H1 (cell line): ENCODE measurements at regions not wholly inside any gene's neighbourhood (a gene's known extent, or its start where the extent isn't known, plus 50 kb on each side); places are given as distances from the start of the nearest gene placed in this dataset.

ENCODE experiments used
- CBX8 ChIP-seq: fragments of 300-800, 300-1000 bp; sonication (generic); IDR thresholded peaks from 2 replicates; pipeline ENCODE4 v1.7.1; 2016; ENCODE audit warnings: low read depth, low read length, borderline replicate concordance
- GABPA ChIP-seq: IDR thresholded peaks from 2 replicates; pipeline ENCODE4 v1.6.1; 2011; ENCODE audit warnings: mild to moderate bottlenecking, low read length, moderate library complexity, borderline replicate concordance; ENCODE audit not compliant: insufficient read depth
- JUN ChIP-seq: IDR thresholded peaks from 2 replicates; pipeline ENCODE4 v1.6.1; 2011; ENCODE audit warnings: low read depth, mild to moderate bottlenecking, improper control_type of control experiment, low read length
- KDM4A ChIP-seq: IDR thresholded peaks from one replicate; pipeline ENCODE4 v1.7.1; 2012; ENCODE audit warnings: low read depth, mild to moderate bottlenecking, moderate library complexity, low read length, inconsistent platforms; ENCODE audit not compliant: severe bottlenecking

DNA sequence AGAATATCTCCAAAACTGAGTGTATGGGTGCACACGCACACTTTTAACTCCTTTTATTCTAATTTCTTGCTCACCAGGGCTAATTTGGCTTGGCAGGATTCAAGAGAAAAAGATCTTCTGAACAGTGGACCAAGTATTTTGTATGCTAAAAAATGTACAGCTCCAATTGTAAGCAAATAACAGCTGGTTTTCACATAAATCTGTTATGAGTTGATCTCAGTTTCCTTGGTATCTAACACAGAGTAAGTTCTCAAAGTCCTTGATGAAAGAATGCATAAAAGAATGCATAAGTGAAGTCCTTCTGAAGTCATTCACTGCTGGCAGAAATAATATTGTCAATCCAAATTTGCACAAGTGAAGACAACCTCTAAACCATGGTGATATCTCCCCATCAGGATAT, 213.0 kb downstream of the OMA1 start (continued):
- TF ChIP-seq GABPA = no peak
- no peak for TF ChIP-seq CBX8
- no peak for TF ChIP-seq KDM4A
- no peak for TF ChIP-seq JUN
- TF ChIP-seq, all 59 proteins: peak for 0
